Upper lobe of left lung (tissue), 4 donors: ENCODE measurements at regions not wholly inside any gene's neighbourhood (a gene's known extent, or its start where the extent isn't known, plus 50 kb on each side); places are given as distances from the start of the nearest gene placed in this dataset.

Experiments used
- POLR2A ChIP-seq, 4 donors: fragments of 450-650 bp; IDR thresholded peaks; one replicate each; pipeline ENCODE4 v1.5.1; 2016 to 2017; ENCODE audit warnings: antibody characterized with exemption in 4 of 4, mild to moderate bottlenecking in 2 of 4
- POLR2AphosphoS5 ChIP-seq, 2 donors: sonication (generic); formaldehyde crosslinking; IDR thresholded peaks; one replicate each; pipeline ENCODE4 v1.5.1; 2017; ENCODE audit warnings: antibody characterized with exemption in 2 of 2
- TF ChIP-seq, protein P1 (sequence below), 6 experiments: fragments of 450-650 bp in 4 of 6; fragments of 200-600 bp in 2 of 6; sonication (generic) in 2 of 6; IDR thresholded peaks; one replicate each; pipeline ENCODE4 v1.5.1; 2016 to 2019; ENCODE audit warnings: antibody characterized with exemption in 6 of 6

DNA sequence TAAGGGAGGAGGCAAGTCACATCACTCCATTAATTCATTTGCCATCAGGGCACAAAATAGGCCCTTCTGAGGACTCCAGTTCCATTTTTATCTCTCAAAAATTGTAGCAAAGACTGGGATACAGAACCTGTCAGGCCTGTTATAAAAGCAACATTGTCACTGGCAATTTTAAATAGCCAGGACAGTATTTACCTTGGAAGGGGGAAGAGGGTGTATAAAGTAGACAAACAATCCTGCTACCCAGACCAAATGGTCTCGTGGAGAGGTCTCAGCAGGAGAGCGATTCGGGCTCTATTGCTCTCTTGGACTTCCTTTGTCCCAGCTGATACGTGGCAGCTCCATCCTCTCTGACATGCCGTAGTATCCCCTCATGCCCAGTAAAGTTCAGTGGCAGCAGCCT, 740.3 kb upstream of the HS6ST1 start:
- TF ChIP-seq POLR2A (IDR thresholded peaks at IDR 0.05) (no peak), POLR2AphosphoS5 (IDR thresholded peaks at IDR 0.05) (no peak)
- TF ChIP-seq, protein P1, sequence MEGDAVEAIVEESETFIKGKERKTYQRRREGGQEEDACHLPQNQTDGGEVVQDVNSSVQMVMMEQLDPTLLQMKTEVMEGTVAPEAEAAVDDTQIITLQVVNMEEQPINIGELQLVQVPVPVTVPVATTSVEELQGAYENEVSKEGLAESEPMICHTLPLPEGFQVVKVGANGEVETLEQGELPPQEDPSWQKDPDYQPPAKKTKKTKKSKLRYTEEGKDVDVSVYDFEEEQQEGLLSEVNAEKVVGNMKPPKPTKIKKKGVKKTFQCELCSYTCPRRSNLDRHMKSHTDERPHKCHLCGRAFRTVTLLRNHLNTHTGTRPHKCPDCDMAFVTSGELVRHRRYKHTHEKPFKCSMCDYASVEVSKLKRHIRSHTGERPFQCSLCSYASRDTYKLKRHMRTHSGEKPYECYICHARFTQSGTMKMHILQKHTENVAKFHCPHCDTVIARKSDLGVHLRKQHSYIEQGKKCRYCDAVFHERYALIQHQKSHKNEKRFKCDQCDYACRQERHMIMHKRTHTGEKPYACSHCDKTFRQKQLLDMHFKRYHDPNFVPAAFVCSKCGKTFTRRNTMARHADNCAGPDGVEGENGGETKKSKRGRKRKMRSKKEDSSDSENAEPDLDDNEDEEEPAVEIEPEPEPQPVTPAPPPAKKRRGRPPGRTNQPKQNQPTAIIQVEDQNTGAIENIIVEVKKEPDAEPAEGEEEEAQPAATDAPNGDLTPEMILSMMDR (IDR thresholded peaks at IDR 0.05), result no peak
